ENCODE measurements at regions not wholly inside any gene's neighbourhood (a gene's known extent, or its start where the extent isn't known, plus 50 kb on each side); places are given as distances from the start of the nearest gene placed in this dataset.

DNA sequence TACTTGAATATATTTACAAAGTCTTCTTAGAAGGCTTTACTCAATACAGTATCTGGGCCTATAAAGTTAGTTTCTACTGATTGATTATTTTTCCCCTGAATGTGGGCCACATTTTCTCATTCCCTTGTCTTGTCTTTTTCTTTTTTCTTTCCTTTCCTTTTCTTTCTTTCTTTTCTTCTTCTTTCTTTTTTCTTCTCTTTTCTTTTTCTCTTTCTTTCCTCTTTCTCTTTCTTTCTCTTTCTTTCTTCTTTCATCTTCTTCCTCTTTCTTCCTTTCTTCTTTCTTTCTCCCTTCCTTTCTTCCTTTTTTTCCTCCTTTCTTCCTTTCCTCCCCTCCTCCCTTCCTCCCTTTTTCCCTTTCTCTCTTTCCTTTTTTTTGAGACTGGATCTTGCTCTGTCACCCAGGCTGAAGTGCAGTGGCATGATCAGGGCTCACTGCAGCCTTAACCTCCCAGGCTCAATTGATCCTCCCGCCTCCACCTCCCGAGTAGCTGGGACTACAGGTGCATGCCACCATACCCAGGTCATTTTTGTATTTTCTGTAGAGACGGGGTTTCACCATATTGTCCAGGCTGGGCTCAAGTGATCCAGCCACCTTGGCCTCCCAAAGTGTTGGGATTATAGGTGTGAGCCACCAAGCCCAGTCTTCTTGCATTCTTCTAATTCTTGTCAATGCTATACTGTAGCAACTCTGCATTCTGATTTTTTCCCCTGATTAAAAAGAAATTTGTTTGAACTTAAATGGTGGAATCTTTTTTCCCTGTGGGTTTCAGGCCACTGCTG is 133.1 kb upstream of the FBXO11 start:
- Histone ChIP-seq H3K9ac (ENCODE audit: low read length) (no peak overlapping the region), H2AFZ (ENCODE audit: low read depth, low read length, poor library complexity, severe bottlenecking) (no peak overlapping the region), H3K4me1 (ENCODE audit: control insufficient read depth in 1 of 2, insufficient read depth in 2 of 2, low read length in 2 of 2) (no peaks in the 10 kb centered on the region), H3K27ac (ENCODE audit: low read depth, low read length) (no peak overlapping the region), H3K79me2 (ENCODE audit: insufficient read depth, low read length) (no peaks in the 10 kb centered on the region), H4K20me1 (ENCODE audit: insufficient read depth) (no peaks in the 10 kb centered on the region), H3K9me2 (ENCODE audit: insufficient read depth) (no peaks in the 10 kb centered on the region), H3K27me3 (ENCODE audit: insufficient read depth, low read length) (no peaks in the 10 kb centered on the region), H3K4me3 (replicated peaks in 1 of 2; ENCODE audit: low read depth in 1 of 2, low read length in 2 of 2) (no peak overlapping the region), H3K4me2 (ENCODE audit: low read length) (no peak overlapping the region), H3K9me3 (ENCODE audit: control insufficient read depth in 1 of 2, insufficient read depth in 1 of 2, low read depth in 1 of 2, low read length in 2 of 2) (no peaks in the 10 kb centered on the region), H3K36me3 (ENCODE audit: control insufficient read depth in 1 of 2, insufficient read depth in 2 of 2, low read length in 2 of 2) (no peaks in the 10 kb centered on the region)
- ChIA-PET POLR2A (no interaction called here), RAD21 (ENCODE audit: low non-redundant PET in 1 of 2, low total read pairs in 2 of 2, uncharacterized antibody in 2 of 2, unreplicated experiment in 2 of 2) (no interaction called here), CTCF (no interaction called here)
- no TSS peak for BruUV-seq (replicated peaks)
- no peak for DNase-seq (ENCODE audit: low read depth, low spot score)
- TF ChIP-seq TCF7L2 (IDR thresholded peaks at IDR 0.05; ENCODE audit: borderline replicate concordance, extremely low read depth, insufficient read depth, insufficient read length) (no peak), SP1 (IDR thresholded peaks at IDR 0.05; ENCODE audit: low read depth) (no peak), JUND (IDR thresholded peaks at IDR 0.05) (no peak), ZNF274 (IDR thresholded peaks at IDR 0.05; ENCODE audit: low read depth, low read length) (no peak), CEBPB (IDR thresholded peaks at IDR 0.05; ENCODE audit: low read depth) (no peak), ZFX (IDR thresholded peaks at IDR 0.05) (no peak), POLR2AphosphoS5 (IDR thresholded peaks at IDR 0.05; ENCODE audit: low read depth, low read length) (no peak), EZH2phosphoT487 (IDR thresholded peaks at IDR 0.05; ENCODE audit: borderline replicate concordance) (no peak), EGR1 (IDR thresholded peaks at IDR 0.05; ENCODE audit: low read depth) (no peak), SIN3A (IDR thresholded peaks at IDR 0.05; ENCODE audit: low read depth) (no peak), ELF1 (IDR thresholded peaks at IDR 0.05; ENCODE audit: borderline replicate concordance, low read depth) (no peak), YY1 (IDR thresholded peaks at IDR 0.05; ENCODE audit: extremely low read depth, insufficient replicate concordance, low read depth, low read length) (no peak), SRF (IDR thresholded peaks at IDR 0.05; ENCODE audit: low read depth) (no peak), CBX3 (IDR thresholded peaks at IDR 0.05; ENCODE audit: low read depth) (no peak), EZH2 (IDR thresholded peaks at IDR 0.05) (no peak)
- TF ChIP-seq, protein P1, sequence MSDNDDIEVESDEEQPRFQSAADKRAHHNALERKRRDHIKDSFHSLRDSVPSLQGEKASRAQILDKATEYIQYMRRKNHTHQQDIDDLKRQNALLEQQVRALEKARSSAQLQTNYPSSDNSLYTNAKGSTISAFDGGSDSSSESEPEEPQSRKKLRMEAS (IDR thresholded peaks at IDR 0.05), result no peak
- TF ChIP-seq, protein P2, sequence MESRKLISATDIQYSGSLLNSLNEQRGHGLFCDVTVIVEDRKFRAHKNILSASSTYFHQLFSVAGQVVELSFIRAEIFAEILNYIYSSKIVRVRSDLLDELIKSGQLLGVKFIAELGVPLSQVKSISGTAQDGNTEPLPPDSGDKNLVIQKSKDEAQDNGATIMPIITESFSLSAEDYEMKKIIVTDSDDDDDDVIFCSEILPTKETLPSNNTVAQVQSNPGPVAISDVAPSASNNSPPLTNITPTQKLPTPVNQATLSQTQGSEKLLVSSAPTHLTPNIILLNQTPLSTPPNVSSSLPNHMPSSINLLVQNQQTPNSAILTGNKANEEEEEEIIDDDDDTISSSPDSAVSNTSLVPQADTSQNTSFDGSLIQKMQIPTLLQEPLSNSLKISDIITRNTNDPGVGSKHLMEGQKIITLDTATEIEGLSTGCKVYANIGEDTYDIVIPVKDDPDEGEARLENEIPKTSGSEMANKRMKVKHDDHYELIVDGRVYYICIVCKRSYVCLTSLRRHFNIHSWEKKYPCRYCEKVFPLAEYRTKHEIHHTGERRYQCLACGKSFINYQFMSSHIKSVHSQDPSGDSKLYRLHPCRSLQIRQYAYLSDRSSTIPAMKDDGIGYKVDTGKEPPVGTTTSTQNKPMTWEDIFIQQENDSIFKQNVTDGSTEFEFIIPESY (IDR thresholded peaks at IDR 0.05; ENCODE audit: extremely low read depth, insufficient replicate concordance, low read length), result no peak
- TF ChIP-seq, protein P3, sequence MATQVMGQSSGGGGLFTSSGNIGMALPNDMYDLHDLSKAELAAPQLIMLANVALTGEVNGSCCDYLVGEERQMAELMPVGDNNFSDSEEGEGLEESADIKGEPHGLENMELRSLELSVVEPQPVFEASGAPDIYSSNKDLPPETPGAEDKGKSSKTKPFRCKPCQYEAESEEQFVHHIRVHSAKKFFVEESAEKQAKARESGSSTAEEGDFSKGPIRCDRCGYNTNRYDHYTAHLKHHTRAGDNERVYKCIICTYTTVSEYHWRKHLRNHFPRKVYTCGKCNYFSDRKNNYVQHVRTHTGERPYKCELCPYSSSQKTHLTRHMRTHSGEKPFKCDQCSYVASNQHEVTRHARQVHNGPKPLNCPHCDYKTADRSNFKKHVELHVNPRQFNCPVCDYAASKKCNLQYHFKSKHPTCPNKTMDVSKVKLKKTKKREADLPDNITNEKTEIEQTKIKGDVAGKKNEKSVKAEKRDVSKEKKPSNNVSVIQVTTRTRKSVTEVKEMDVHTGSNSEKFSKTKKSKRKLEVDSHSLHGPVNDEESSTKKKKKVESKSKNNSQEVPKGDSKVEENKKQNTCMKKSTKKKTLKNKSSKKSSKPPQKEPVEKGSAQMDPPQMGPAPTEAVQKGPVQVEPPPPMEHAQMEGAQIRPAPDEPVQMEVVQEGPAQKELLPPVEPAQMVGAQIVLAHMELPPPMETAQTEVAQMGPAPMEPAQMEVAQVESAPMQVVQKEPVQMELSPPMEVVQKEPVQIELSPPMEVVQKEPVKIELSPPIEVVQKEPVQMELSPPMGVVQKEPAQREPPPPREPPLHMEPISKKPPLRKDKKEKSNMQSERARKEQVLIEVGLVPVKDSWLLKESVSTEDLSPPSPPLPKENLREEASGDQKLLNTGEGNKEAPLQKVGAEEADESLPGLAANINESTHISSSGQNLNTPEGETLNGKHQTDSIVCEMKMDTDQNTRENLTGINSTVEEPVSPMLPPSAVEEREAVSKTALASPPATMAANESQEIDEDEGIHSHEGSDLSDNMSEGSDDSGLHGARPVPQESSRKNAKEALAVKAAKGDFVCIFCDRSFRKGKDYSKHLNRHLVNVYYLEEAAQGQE (IDR thresholded peaks at IDR 0.05; ENCODE audit: low read depth), result no peak
- TF ChIP-seq, protein P4, sequence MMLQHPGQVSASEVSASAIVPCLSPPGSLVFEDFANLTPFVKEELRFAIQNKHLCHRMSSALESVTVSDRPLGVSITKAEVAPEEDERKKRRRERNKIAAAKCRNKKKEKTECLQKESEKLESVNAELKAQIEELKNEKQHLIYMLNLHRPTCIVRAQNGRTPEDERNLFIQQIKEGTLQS (IDR thresholded peaks at IDR 0.05), result no peak
- TF ChIP-seq, protein P5, sequence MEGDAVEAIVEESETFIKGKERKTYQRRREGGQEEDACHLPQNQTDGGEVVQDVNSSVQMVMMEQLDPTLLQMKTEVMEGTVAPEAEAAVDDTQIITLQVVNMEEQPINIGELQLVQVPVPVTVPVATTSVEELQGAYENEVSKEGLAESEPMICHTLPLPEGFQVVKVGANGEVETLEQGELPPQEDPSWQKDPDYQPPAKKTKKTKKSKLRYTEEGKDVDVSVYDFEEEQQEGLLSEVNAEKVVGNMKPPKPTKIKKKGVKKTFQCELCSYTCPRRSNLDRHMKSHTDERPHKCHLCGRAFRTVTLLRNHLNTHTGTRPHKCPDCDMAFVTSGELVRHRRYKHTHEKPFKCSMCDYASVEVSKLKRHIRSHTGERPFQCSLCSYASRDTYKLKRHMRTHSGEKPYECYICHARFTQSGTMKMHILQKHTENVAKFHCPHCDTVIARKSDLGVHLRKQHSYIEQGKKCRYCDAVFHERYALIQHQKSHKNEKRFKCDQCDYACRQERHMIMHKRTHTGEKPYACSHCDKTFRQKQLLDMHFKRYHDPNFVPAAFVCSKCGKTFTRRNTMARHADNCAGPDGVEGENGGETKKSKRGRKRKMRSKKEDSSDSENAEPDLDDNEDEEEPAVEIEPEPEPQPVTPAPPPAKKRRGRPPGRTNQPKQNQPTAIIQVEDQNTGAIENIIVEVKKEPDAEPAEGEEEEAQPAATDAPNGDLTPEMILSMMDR (IDR thresholded peaks at IDR 0.05 in 2 of 3, conservative IDR thresholded peaks at IDR 0.05 in 1 of 3; ENCODE audit: borderline replicate concordance in 1 of 3, insufficient read depth in 1 of 3, low read depth in 2 of 3, low read length in 2 of 3), result no peak
- intact Hi-C loops (cut with micrococcal nuclease), result no loop called here
- no peak for ATAC-seq
